ENCODE measurements at regions not wholly inside any gene's neighbourhood (a gene's known extent, or its start where the extent isn't known, plus 50 kb on each side); places are given as distances from the start of the nearest gene placed in this dataset.

DNA sequence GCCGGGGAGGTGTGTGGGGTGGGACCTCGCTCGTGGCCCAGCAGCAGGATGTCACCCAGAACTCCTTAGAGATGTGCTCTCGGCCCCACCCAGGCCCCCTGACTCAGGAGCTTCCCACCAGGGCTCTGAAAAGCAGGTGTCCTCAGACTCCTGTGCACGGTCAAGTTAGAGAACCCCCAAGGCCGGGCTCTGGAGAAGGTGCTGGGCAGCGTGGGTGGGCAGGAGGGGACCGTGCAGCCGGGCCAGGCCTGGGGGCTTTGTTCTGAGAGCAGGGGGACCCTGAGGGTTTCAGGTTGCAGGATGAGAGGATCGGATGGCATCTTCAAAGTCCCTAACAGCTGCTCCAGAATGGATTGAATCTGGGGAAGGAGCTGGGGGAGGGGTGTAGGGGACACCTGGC, 164.4 kb upstream of the CIBAR2 start:
- DNase-seq (ENCODE audit: low spot score): no peak

GRCh38 chr16:85278839-85279238, 166.6 kb upstream of the CIBAR2 start:
- TF ChIP-seq CTCF (IDR thresholded peaks at IDR 0.05; ENCODE audit: extremely low read depth, insufficient read depth, missing control alignments): no peak
- in situ Hi-C loops (cut with MboI; ENCODE audit: low pct_unique_long_range_greater_than_20kb, low sequenced_read_pairs, unreplicated experiment): no loop called here
- DNase-seq (ENCODE audit: low spot score): no peak

More for the DNA sequence above, 164.4 kb upstream of the CIBAR2 start:
- TF ChIP-seq CTCF (IDR thresholded peaks at IDR 0.05; ENCODE audit: extremely low read depth, insufficient read depth, missing control alignments): no peak
- in situ Hi-C loops (cut with MboI; ENCODE audit: low pct_unique_long_range_greater_than_20kb, low sequenced_read_pairs, unreplicated experiment): no loop called here

- in situ Hi-C loops (cut with MboI; ENCODE audit: low pct_unique_long_range_greater_than_20kb, low sequenced_read_pairs, unreplicated experiment): no loop called here
- no peak for TF ChIP-seq CTCF (IDR thresholded peaks at IDR 0.05; ENCODE audit: extremely low read depth, insufficient read depth, missing control alignments)
- DNase-seq (ENCODE audit: low spot score): no peak
Measured at GRCh38 chr16:85279402-85279801, 167.1 kb upstream of the CIBAR2 start.

GRCh38 chr16:85279825-85280545, 167.7 kb upstream of the CIBAR2 start:
- no peak for TF ChIP-seq CTCF (IDR thresholded peaks at IDR 0.05; ENCODE audit: extremely low read depth, insufficient read depth, missing control alignments)
- in situ Hi-C loops (cut with MboI; ENCODE audit: low pct_unique_long_range_greater_than_20kb, low sequenced_read_pairs, unreplicated experiment): no loop called here
- DNase-seq (ENCODE audit: low spot score): no peak

- TF ChIP-seq CTCF (IDR thresholded peaks at IDR 0.05; ENCODE audit: extremely low read depth, insufficient read depth, missing control alignments): no peak
- in situ Hi-C loops (cut with MboI; ENCODE audit: low pct_unique_long_range_greater_than_20kb, low sequenced_read_pairs, unreplicated experiment): no loop called here
- no peak for DNase-seq (ENCODE audit: low spot score)
Measured at GRCh38 chr16:85281181-85281580, 168.9 kb upstream of the CIBAR2 start.

DNA sequence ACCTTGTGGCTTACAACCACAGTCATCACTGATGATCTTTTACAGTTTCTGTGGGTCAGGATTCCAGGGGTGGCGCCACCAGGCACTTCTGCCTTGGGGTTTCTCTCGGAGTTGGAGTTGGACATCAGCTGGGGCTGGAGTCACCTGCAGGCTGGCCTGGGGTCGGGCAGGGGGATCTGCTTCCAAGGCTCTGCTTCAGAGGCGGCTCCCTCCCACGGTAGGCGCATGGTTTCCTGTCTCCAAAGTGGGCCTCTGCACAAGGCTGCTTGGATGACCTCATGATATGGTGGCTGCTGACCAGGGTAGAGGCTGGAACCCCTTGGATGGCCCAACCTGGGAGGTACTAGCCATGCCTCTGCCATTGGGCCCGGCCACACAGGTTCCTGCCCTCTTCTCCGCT, 170.6 kb upstream of the CIBAR2 start:
- DNase-seq (ENCODE audit: low spot score): no peak
- no peak for TF ChIP-seq CTCF (IDR thresholded peaks at IDR 0.05; ENCODE audit: extremely low read depth, insufficient read depth, missing control alignments)
- in situ Hi-C loops (cut with MboI; ENCODE audit: low pct_unique_long_range_greater_than_20kb, low sequenced_read_pairs, unreplicated experiment): no loop called here
